GM12892 (cell line): ENCODE measurements at regions not wholly inside any gene's neighbourhood (a gene's known extent, or its start where the extent isn't known, plus 50 kb on each side); places are given as distances from the start of the nearest gene placed in this dataset.

Experiments
- POLR2A ChIP-seq: IDR thresholded peaks from 2 replicates; pipeline ENCODE4 v1.6.1; 2011; ENCODE audit warnings: low read depth, low read length, control low read depth
- POLR2AphosphoS5 ChIP-seq: IDR thresholded peaks from 2 replicates; pipeline ENCODE4 v1.6.1; 2011; ENCODE audit warnings: low read depth, low read length, control low read depth
- TAF1 ChIP-seq: IDR thresholded peaks from 2 replicates; pipeline ENCODE4 v1.6.1; 2011; ENCODE audit warnings: low read depth, mild to moderate bottlenecking, control low read depth, low read length, borderline replicate concordance

DNA sequence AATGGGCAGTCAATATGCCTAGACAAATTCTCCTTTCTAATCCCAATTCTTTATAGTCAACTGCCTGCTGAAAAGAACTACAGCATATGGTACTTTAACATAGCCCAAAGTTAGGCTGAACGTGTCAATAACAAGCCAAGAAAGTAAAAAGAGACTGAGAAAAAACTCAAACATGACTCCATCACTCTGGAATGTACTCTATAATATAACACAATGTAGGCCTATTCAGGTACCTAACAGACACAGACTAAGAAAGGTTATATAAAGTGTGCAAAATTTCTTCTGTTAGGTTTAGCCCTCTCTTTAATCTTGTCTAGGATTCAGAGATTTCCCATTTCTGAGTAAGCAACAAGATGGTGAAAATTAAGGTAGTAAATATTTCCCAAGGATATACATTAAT lies 209.7 kb upstream of the PRR16 start:
- TF ChIP-seq POLR2AphosphoS5: no peak
- TF ChIP-seq POLR2A: no peak
- TF ChIP-seq TAF1: no peak
